ENCODE measurements at regions not wholly inside any gene's neighbourhood (a gene's known extent, or its start where the extent isn't known, plus 50 kb on each side); places are given as distances from the start of the nearest gene placed in this dataset.
"Not testable (repeated sequence)": the region's sequence is repeated elsewhere in the genome, so short reads cannot be mapped to it uniquely, and the experiment has no call there.

DNA sequence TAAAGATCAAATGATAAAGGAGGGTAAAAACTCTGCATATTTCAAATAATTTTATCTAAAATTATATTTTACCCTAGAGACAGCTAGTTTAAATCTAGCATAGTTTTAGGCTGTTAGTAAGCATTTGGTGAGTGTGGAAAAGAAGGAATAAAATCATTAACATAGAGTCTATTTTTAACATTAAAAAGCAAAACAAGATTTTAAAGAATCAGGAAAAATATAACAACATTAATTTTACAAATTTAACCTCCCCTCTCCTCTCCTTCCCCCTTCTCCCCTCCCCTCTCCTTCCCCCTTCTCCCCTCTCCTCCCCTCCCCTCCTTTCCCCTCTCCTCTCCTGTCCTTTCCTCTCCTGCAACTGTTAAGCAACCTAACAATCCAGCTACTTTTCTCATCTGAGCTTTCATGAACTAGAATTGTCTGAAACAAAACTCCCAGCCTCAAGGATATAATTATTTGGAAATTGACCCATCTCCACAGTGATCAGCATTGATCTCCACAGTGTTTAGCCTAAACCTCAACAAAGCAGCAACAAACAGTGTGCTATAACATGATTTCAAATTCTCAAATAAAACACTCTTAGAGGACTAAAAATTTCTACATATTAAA, 293.2 kb downstream of the PPP1R3A start:
- TF ChIP-seq, protein P1, sequence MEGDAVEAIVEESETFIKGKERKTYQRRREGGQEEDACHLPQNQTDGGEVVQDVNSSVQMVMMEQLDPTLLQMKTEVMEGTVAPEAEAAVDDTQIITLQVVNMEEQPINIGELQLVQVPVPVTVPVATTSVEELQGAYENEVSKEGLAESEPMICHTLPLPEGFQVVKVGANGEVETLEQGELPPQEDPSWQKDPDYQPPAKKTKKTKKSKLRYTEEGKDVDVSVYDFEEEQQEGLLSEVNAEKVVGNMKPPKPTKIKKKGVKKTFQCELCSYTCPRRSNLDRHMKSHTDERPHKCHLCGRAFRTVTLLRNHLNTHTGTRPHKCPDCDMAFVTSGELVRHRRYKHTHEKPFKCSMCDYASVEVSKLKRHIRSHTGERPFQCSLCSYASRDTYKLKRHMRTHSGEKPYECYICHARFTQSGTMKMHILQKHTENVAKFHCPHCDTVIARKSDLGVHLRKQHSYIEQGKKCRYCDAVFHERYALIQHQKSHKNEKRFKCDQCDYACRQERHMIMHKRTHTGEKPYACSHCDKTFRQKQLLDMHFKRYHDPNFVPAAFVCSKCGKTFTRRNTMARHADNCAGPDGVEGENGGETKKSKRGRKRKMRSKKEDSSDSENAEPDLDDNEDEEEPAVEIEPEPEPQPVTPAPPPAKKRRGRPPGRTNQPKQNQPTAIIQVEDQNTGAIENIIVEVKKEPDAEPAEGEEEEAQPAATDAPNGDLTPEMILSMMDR (IDR thresholded peaks at IDR 0.05), result no peak
- no peak for DNase-seq (ENCODE audit: low spot score)
- Histone ChIP-seq H3K27ac (no peak overlapping the region), H3K4me3 (no peak overlapping the region)

DNA sequence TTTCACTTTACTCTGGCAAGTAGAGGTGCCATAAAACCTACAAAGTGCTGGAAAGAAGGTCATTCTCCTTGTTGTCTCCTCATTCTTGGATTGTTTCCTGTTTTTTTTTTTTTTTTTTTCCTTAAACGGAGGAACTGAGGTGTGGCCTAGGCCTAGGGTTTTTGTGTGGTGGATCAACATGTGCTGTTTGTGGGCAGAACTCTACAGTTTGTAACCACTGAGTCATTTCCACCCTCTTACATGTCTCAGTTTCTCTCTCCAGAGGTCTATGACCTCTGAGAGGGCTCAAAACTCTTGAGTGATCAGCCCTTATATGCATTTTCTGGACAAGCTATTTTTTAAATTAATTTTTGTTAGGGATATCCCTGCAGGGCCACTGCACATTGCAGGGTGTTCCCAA, 296.0 kb downstream of the PPP1R3A start:
- Histone ChIP-seq H3K27ac (no peak overlapping the region), H3K4me3 (no peak overlapping the region)
- DNase-seq (ENCODE audit: low spot score), result no peak
- TF ChIP-seq, protein P1 (IDR thresholded peaks at IDR 0.05), result no peak

DNA sequence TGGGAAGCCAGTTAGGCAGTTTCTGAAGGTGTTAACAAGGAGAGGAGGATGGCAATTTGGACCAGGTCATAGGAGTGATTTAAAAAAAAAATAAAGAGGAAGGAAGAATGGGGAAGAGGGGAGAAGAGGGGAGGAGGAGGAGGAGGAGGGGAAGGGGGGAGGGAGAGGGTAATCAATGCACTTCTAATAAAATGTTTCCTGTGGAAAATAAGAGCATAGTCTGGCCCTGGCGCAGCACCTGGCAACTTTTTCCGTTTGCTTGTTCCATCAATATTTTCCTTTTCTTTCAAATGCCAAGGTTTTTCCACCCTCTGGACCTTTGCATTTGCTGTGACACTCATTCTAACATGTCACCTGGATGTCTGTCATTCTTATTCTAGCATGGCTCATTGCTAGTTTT, 308.2 kb downstream of the PPP1R3A start:
- TF ChIP-seq, protein P1 (IDR thresholded peaks at IDR 0.05), result no peak
- H3K4me3 ChIP-seq, result no peak overlapping the region
- no peak overlapping the region for H3K27ac ChIP-seq
- no peak for DNase-seq (ENCODE audit: low spot score)

DNA sequence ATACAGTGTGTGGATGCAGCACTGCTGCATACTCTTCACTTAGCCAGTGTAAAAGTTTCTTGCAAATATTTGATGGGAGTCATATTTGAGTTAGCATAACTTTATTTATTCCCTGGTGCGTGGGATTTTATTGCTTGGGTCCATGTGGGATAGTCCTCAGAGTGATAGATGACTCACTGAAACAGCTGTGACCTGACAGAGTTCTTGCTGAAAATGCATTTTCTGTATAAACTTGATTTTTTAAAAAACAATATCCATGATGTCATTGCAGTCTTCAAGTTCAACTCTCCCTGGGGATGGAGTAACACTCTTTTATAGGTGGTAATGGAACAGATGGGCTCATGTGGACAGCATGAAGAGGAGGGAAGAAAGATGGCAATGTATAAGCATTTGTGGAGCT, 310.0 kb downstream of the PPP1R3A start:
- H3K4me3 ChIP-seq, result no peak overlapping the region
- TF ChIP-seq, protein P1 (IDR thresholded peaks at IDR 0.05), result no peak
- no peak for DNase-seq (ENCODE audit: low spot score)
- H3K27ac ChIP-seq, result no peak overlapping the region

DNA sequence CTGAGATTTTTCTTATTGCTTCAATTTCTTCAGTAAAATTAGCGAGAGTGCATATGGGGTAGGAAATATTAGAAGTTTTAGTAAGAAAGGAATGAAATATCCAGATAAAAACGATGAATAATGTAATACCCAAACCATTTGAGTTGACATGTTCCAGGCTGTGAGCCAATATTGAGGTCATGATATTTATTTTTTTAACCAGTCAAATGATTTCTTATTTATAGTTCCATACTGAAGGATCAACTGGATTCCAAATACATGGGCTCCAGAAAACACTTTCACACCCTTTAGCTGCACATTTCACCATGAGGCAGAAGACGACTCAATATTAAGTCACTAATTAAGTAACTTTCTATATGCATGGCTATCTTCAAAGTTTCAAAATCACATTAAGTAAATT, 312.5 kb downstream of the PPP1R3A start:
- TF ChIP-seq, protein P1 (IDR thresholded peaks at IDR 0.05), result no peak
- no peak for DNase-seq (ENCODE audit: low spot score)
- H3K27ac ChIP-seq, result no peak overlapping the region
- H3K4me3 ChIP-seq, result no peak overlapping the region

DNA sequence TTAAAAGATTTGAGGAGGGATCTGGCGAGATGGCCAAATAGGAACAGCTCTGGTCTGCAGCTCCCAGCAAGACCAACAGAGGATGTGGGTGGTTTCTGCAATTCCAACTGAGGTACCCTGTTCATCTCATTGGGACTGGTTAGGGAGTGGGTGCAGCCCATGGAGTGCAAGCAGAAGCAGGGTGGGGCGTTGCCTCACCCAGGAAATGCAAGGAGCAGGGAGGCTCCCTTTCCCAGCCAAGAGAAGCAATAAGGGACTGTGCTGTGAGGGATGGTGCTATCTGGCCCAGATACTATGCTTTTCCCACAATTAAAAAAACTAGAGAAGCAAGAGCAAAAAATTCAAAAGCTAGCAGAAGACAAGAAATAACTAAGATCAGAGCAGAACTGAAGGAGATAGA, 318.4 kb downstream of the PPP1R3A start:
- H3K27ac ChIP-seq; H3K4me3 ChIP-seq; DNase-seq (ENCODE audit: low spot score): not testable (repeated sequence)

DNA sequence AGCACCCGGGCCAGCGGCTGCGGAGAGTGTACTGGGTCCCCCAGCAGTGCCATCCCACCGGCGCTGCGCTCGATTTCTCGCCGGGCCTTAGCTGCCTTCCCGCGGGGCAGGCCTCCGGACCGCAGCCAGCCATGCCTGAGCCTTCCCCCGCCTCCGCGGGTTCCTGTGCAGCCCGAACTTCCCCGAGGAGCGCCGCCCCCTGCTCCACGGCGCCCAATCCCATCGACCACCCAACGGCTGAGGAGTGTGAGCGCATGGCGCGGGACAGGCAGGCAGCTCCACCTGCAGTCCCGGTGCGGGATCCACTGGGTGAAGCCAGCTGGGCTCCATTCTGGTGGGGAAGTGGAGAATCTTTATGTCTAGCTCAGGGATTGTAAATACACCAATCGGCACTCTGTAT, 325.4 kb downstream of the PPP1R3A start:
- DNase-seq (ENCODE audit: low spot score); H3K4me3 ChIP-seq; H3K27ac ChIP-seq: not testable (repeated sequence)

DNA sequence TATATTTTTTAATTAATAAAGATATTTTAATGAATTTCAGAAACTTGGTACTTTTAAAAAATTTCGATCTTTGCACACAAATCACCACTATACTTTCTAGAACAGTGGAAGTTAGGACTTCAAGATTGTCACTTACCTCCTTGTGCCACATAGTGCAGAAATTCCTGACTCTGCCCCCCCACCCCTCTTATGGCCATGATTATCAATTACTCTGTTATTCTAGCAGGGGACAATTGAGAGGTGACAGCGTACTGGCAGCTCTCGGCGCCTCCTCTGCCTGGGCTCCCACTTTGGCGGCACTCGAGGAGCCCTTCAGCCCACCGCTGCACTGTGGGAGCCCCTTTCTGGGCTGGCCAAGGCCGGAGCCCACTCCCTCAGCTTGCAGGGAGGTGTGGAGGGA, 325.9 kb downstream of the PPP1R3A start:
- not testable (repeated sequence) for DNase-seq (ENCODE audit: low spot score); H3K27ac ChIP-seq; H3K4me3 ChIP-seq

DNA sequence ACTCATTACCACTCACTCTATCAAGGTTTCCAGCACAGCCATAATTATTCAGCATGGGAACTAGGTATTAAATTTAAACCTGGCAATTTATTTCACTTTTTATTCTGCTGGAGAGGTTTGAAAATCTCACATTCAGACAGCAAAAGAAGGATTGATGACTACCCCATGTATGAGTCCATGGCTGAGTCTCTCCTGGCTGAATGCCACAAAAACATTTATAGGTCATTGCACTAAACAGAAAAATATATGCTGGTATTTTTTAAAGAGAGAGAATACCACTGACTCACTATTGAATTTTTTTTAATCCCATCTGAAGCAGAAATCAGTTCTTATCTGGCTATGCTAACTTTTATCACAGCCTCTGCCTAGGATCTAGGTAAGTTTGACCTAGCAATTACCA, 336.3 kb downstream of the PPP1R3A start:
- H3K4me3 ChIP-seq, result no peak overlapping the region
- H3K27ac ChIP-seq, result no peak overlapping the region
- DNase-seq (ENCODE audit: low spot score), result no peak
- TF ChIP-seq, protein P1 (IDR thresholded peaks at IDR 0.05), result no peak

DNA sequence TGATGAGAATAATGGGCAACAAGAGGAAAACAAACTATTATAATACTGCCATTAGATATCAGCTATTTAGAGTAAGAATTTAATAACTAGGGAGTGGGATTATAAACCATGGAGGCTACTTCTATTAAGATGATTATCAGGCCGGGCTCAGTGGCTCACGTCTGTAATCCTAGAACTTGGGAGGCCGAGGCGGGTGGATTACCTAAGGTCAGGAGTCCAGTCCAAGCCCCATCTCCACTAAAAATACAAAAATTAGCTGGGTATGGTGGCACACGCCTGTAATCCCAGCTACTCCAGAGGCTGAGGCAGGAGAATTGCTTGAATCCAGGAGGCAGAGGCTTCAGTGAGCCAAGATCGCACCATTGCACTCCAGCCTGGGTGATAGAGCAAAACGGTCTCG, 355.6 kb downstream of the PPP1R3A start:
- H3K27ac ChIP-seq; H3K4me3 ChIP-seq; DNase-seq (ENCODE audit: low spot score): not testable (repeated sequence)
